AG04449 (cell line): ENCODE measurements at regions not wholly inside any gene's neighbourhood (a gene's known extent, or its start where the extent isn't known, plus 50 kb on each side); places are given as distances from the start of the nearest gene placed in this dataset.
"Not testable (repeated sequence)": the region's sequence is repeated elsewhere in the genome, so short reads cannot be mapped to it uniquely, and the experiment has no call there.

ENCODE experiments used
- CTCF ChIA-PET: fragments of 350-600 bp; formaldehyde crosslinking; extraction: SDS; loops from one replicate; lab custom pipeline; 2021; ENCODE audit warnings: antibody characterized with exemption; lab: Yijun Ruan, JAX
- POLR2A ChIA-PET: fragments of 400-600, 350-600 bp; formaldehyde crosslinking; extraction: SDS; loops from one replicate; lab custom pipeline; 2020; ENCODE audit warnings: antibody characterized with exemption, inconsistent platforms; lab: Yijun Ruan, JAX
- DNase-seq: peaks from one replicate; pipeline ENCODE4 v3.0.0-alpha.2; 2010; ENCODE audit warnings: low read depth, low spot score
- H3K4me3 ChIP-seq: 2 replicates; pipeline ENCODE4 v1.5.1; 2011; ENCODE audit warnings: low read depth, mild to moderate bottlenecking, control low read depth, low read length
- TF ChIP-seq, protein P1 (sequence below): IDR thresholded peaks from one replicate; pipeline ENCODE4 v1.5.1; 2011; ENCODE audit warnings: mild to moderate bottlenecking, moderate library complexity, low read length, control low read depth, inconsistent platforms; ENCODE audit not compliant: insufficient read depth; ENCODE audit errors: missing control alignments

DNA sequence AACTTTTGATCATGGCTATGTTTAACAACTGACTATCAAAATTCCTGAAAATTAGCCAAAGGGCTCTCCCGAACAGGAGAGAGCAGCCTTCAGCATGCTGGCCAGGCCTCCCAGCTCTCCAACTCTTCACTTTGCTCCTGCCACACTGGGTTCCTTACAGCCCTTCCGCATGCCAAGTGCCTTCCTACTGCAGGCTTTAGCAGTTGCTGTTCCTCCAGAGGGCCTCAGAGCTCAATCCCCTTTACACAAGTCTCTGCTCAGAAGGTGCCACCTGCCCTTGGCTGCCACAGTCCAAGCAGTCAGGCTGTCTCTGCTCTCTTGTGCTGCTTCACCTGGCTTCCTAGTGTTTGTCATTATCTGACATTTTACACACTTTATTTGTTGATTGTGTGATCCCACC is 553.1 kb upstream of the PPP2R3A start:
- TF ChIP-seq, protein P1, sequence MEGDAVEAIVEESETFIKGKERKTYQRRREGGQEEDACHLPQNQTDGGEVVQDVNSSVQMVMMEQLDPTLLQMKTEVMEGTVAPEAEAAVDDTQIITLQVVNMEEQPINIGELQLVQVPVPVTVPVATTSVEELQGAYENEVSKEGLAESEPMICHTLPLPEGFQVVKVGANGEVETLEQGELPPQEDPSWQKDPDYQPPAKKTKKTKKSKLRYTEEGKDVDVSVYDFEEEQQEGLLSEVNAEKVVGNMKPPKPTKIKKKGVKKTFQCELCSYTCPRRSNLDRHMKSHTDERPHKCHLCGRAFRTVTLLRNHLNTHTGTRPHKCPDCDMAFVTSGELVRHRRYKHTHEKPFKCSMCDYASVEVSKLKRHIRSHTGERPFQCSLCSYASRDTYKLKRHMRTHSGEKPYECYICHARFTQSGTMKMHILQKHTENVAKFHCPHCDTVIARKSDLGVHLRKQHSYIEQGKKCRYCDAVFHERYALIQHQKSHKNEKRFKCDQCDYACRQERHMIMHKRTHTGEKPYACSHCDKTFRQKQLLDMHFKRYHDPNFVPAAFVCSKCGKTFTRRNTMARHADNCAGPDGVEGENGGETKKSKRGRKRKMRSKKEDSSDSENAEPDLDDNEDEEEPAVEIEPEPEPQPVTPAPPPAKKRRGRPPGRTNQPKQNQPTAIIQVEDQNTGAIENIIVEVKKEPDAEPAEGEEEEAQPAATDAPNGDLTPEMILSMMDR = no peak
- DNase-seq = no peak
- POLR2A ChIA-PET = no interaction called here
- no peak overlapping the region for H3K4me3 ChIP-seq
- CTCF ChIA-PET = no interaction called here

DNA sequence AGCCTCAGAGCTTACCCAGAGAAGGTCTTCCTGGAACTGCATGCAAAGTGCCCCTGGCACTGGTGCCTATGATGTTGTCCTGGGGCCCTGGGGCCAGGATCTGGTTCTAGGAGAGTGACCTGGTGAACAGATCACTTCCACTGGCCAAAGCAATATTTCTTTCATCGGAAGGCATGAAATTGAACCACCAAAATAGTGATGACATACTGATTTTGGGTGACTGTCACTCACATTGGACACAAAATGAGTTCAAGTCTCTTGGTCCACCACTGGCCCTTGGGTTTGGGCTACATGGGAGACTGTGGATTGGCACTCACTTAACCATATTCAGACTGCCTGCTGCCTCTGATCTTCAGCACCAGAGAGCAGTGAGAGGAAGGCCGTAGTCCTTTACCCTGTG is 549.3 kb upstream of the PPP2R3A start:
- ChIA-PET CTCF (no interaction called here), POLR2A (no interaction called here)
- no peak for DNase-seq
- TF ChIP-seq, protein P1 = no peak
- no peak overlapping the region for H3K4me3 ChIP-seq

DNA sequence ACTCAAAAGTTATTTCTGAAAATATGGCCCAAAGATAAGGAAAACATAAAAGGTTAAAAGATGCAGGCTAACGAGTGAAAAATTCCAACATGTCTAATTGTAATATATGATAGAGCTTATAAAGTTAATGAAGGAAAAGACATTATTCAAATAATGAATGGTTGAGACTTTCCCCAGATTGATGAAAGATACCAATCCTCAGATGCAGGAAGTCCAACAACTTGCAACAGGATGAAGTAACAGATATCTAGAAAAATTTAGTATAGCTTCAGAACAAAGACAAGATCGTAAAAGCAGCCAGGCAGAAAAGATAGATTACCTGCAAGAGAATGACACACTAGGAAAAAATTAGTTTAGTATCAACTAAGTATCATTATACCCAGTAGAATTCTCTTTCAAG is 546.4 kb upstream of the PPP2R3A start:
- POLR2A ChIA-PET = no interaction called here
- DNase-seq = no peak
- TF ChIP-seq, protein P1 = no peak
- CTCF ChIA-PET = no interaction called here
- H3K4me3 ChIP-seq = no peak overlapping the region

DNA sequence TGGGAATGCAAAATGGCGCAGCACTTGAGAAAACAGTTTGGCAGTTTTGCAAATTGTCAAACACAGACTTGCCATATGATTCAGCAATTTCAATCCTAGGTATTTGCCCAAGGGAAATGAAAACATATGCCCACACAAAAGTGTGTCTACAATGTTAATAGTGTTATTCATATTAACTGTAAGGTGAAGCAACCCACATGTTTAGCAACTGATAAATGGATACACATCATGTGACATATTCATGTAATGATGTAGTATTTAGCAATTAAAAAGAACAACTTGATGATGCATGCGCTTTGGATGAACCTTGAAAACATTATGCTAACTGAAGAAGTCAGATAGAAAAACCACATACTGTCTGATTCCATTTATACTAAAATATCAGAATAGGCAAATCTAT is 539.0 kb upstream of the PPP2R3A start:
- no peak for DNase-seq
- ChIA-PET CTCF (no interaction called here), POLR2A (no interaction called here)
- H3K4me3 ChIP-seq = no peak overlapping the region
- TF ChIP-seq, protein P1 = no peak

DNA sequence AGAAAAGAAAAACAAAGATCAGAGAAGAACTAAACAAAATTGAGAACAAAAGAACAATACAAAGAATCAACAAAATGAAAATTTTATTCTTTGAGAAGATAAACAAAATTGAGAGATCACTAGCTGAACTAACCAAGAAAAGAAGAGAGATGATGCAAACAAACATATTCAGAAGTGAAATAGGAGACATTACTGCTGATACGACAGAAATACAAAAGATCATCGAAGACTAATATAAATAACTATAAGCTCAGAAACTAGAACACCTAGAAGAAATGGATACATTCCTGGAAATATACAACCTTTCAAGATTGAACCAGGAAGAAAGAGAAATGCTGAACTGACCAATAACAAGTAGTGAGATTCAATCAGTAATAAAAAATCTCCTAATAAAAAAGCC is 533.1 kb upstream of the PPP2R3A start:
- TF ChIP-seq, protein P1 = no peak
- no peak for DNase-seq
- ChIA-PET CTCF (no interaction called here), POLR2A (no interaction called here)
- no peak overlapping the region for H3K4me3 ChIP-seq

DNA sequence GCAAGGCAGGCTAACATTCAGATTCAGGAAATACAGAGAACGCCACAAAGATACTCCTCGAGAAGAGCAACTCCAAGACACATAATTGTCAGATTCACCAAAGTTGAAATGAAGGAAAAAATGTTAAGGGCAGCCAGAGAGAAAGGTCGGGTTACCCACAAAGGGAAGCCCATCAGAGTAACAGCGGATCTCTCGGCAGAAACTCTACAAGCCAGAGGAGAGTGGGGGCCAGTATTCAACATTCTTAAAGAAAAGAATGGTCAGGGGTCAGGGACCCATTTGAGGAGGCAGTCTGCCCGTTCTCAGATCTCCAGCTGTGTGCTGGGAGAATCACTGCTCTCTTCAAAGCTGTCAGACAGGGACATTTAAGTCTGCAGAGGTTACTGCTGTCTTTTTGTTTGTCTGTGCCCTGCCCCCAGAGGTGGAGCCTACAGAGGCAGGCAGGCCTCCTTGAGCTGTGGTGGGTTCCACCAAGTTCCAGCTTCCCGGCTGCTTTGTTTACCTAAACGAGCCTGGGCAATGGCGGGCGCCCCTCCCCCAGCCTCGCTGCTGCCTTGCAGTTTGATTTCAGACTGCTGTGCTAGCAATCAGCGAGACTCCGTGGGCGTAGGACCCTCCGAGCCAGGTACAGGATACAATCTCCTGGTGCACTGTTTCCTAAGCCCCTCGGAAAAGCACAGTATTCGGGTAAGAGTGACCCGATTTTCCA is 526.5 kb upstream of the PPP2R3A start:
- DNase-seq, CTCF ChIA-PET, H3K4me3 ChIP-seq, POLR2A ChIA-PET: not testable (repeated sequence)

DNA sequence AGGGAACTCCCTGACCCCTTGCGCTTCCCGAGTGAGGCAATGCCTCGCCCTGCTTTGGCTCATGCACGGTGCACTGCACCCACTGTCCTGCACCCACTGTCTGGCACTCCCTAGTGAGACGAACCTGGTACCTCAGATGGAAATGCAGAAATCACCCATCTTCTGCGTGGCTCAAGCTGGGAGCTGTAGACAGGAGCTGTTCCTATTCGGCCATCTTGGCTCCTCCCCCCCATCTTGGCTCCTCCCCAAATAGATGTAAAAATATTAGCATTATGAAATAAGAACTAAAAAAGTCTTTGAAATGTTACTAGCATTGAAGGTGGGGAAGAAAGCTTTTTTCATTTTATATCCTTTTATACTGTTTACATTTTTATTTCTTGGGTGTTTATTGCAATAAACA is 525.9 kb upstream of the PPP2R3A start:
- DNase-seq, H3K4me3 ChIP-seq, POLR2A ChIA-PET, CTCF ChIA-PET: not testable (repeated sequence)
